Astrocyte (in vitro differentiated cells and primary cell): ENCODE measurements at regions not wholly inside any gene's neighbourhood (a gene's known extent, or its start where the extent isn't known, plus 50 kb on each side); places are given as distances from the start of the nearest gene placed in this dataset.

ENCODE experiments used
- DNase-seq: peaks from one replicate; pipeline ENCODE4 v3.0.0-alpha.2; 2010; ENCODE audit warnings: low read depth
- FAIRE-seq: peaks from 2 replicates; lab custom pipeline; 2011; peaks lifted over from hg19 to GRCh38; lab: Jason Lieb, UNC
- H2AFZ ChIP-seq: 2 replicates; pipeline ENCODE4 v1.6.0; 2012; ENCODE audit warnings: low read depth, low read length, inconsistent platforms
- H3K27ac ChIP-seq: 2 replicates; pipeline ENCODE4 v1.5.1; 2011; ENCODE audit warnings: low read depth, low read length, inconsistent platforms
- H3K27me3 ChIP-seq: 2 replicates; pipeline ENCODE4 v1.6.0; 2011; ENCODE audit warnings: low read length, inconsistent platforms; ENCODE audit not compliant: insufficient read depth
- H3K36me3 ChIP-seq: 2 replicates; pipeline ENCODE4 v1.5.1; 2011; ENCODE audit warnings: low read length, inconsistent platforms; ENCODE audit not compliant: insufficient read depth
- H3K4me1 ChIP-seq: 2 replicates; pipeline ENCODE4 v1.5.1; 2011; ENCODE audit warnings: low read length, inconsistent platforms; ENCODE audit not compliant: insufficient read depth
- H3K4me2 ChIP-seq: 2 replicates; pipeline ENCODE4 v1.6.0; 2012; ENCODE audit warnings: low read length, inconsistent platforms
- H3K4me3 ChIP-seq: 2 replicates; pipeline ENCODE4 v1.5.1; 2011; ENCODE audit warnings: low read depth, mild to moderate bottlenecking, low read length, inconsistent platforms; ENCODE audit not compliant: insufficient read depth
- H3K79me2 ChIP-seq: 2 replicates; pipeline ENCODE4 v1.6.0; 2012; ENCODE audit warnings: mild to moderate bottlenecking, low read length, inconsistent platforms; ENCODE audit not compliant: insufficient read depth
- H3K9ac ChIP-seq: 2 replicates; pipeline ENCODE4 v1.6.0; 2012; ENCODE audit warnings: mild to moderate bottlenecking, low read length, inconsistent platforms
- H3K9me3 ChIP-seq: 2 replicates; pipeline ENCODE4 v1.5.1; 2012; ENCODE audit warnings: low read depth, mild to moderate bottlenecking, low read length, inconsistent platforms; ENCODE audit not compliant: insufficient read depth
- H4K20me1 ChIP-seq: 2 replicates; pipeline ENCODE4 v1.6.0; 2012; ENCODE audit warnings: low read length, inconsistent platforms; ENCODE audit not compliant: insufficient read depth
- H3K27ac Mint-ChIP-seq: one replicate; pipeline ENCODE4 v1.8.0; 2021; ENCODE audit warnings: mild to moderate bottlenecking, mixed read lengths; ENCODE audit not compliant: unreplicated experiment
- H3K27me3 Mint-ChIP-seq: one replicate; pipeline ENCODE4 v1.8.0; 2021; ENCODE audit warnings: low read depth, mixed read lengths; ENCODE audit not compliant: unreplicated experiment
- H3K36me3 Mint-ChIP-seq: one replicate; pipeline ENCODE4 v1.8.0; 2021; ENCODE audit warnings: low read depth, mixed read lengths; ENCODE audit not compliant: unreplicated experiment
- H3K4me1 Mint-ChIP-seq: one replicate; pipeline ENCODE4 v1.8.0; 2021; ENCODE audit warnings: low read depth, mixed read lengths; ENCODE audit not compliant: unreplicated experiment
- H3K4me3 Mint-ChIP-seq: one replicate; pipeline ENCODE4 v1.8.0; 2021; ENCODE audit warnings: mild to moderate bottlenecking, moderate library complexity, mixed read lengths; ENCODE audit not compliant: unreplicated experiment
- H3K9me3 Mint-ChIP-seq: one replicate; pipeline ENCODE4 v1.8.0; 2021; ENCODE audit warnings: mild to moderate bottlenecking, mixed read lengths; ENCODE audit not compliant: unreplicated experiment
- EZH2 ChIP-seq: IDR thresholded peaks from 2 replicates; pipeline ENCODE4 v1.6.1; 2012; ENCODE audit warnings: mild to moderate bottlenecking, low read length, inconsistent platforms; ENCODE audit not compliant: insufficient read depth
- TF ChIP-seq, protein P1 (sequence below): IDR thresholded peaks from 2 replicates; pipeline ENCODE4 v1.5.1; 2011; ENCODE audit warnings: low read depth, mild to moderate bottlenecking, inconsistent platforms, low read length, moderate library complexity; ENCODE audit not compliant: insufficient read depth

DNA sequence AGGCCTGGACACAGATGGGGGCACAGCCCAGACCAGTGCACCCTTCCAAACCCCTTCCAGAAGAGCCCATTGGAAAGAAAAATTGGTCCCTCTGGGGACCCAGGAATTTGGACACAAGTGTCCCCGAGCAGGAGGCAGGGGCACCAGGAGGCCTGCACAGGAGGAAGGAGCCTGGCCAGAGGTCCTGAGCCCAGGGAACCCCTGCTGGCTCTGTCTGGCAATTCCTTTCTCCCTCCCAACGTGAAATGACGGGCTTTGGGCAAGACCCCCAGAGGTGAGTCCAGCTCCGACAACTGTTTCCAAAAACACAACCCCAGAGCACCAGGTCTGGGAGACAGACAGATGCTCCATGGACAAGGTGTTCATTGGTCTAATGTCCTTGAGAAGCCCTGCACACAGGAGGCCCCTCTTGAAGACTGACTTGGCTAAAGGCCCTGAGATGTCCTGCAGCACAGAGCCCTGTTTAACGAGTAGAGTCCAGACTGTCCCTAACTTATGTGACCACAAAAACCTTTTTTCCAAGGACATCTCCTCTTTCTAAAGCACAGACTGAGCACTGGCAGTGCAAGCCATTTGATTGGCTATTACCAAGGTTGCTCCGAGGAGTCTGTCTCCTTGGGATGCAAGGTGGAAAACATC, 150.7 kb downstream of the OAT start:
- peaks cover 2% of the 10 kb centered on the region for H3K4me1 Mint-ChIP-seq
- H3K79me2 ChIP-seq, result no peaks in the 10 kb centered on the region
- peaks cover 12% of the 10 kb centered on the region for H3K9me3 Mint-ChIP-seq
- no peaks in the 10 kb centered on the region for H3K36me3 ChIP-seq
- no peak overlapping the region for H3K27ac ChIP-seq
- peaks cover 3% of the 10 kb centered on the region for H3K36me3 Mint-ChIP-seq
- peaks cover 3% of the 10 kb centered on the region for H3K4me1 ChIP-seq
- H3K27me3 Mint-ChIP-seq, result peaks cover 68% of the 10 kb centered on the region
- no peak for TF ChIP-seq EZH2
- TF ChIP-seq, protein P1, sequence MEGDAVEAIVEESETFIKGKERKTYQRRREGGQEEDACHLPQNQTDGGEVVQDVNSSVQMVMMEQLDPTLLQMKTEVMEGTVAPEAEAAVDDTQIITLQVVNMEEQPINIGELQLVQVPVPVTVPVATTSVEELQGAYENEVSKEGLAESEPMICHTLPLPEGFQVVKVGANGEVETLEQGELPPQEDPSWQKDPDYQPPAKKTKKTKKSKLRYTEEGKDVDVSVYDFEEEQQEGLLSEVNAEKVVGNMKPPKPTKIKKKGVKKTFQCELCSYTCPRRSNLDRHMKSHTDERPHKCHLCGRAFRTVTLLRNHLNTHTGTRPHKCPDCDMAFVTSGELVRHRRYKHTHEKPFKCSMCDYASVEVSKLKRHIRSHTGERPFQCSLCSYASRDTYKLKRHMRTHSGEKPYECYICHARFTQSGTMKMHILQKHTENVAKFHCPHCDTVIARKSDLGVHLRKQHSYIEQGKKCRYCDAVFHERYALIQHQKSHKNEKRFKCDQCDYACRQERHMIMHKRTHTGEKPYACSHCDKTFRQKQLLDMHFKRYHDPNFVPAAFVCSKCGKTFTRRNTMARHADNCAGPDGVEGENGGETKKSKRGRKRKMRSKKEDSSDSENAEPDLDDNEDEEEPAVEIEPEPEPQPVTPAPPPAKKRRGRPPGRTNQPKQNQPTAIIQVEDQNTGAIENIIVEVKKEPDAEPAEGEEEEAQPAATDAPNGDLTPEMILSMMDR, result no peak
- no peak overlapping the region for H3K9ac ChIP-seq
- no peaks in the 10 kb centered on the region for H4K20me1 ChIP-seq
- no peak overlapping the region for H3K4me3 Mint-ChIP-seq
- peaks cover 9% of the 10 kb centered on the region for H3K9me3 ChIP-seq
- H3K27me3 ChIP-seq, result peaks cover 4% of the 10 kb centered on the region
- no peak overlapping the region for H3K27ac Mint-ChIP-seq
- no peak overlapping the region for H3K4me3 ChIP-seq
- no peak for DNase-seq
- no peak overlapping the region for H2AFZ ChIP-seq
- H3K4me2 ChIP-seq, result no peak overlapping the region
- FAIRE-seq, result no peak

DNA sequence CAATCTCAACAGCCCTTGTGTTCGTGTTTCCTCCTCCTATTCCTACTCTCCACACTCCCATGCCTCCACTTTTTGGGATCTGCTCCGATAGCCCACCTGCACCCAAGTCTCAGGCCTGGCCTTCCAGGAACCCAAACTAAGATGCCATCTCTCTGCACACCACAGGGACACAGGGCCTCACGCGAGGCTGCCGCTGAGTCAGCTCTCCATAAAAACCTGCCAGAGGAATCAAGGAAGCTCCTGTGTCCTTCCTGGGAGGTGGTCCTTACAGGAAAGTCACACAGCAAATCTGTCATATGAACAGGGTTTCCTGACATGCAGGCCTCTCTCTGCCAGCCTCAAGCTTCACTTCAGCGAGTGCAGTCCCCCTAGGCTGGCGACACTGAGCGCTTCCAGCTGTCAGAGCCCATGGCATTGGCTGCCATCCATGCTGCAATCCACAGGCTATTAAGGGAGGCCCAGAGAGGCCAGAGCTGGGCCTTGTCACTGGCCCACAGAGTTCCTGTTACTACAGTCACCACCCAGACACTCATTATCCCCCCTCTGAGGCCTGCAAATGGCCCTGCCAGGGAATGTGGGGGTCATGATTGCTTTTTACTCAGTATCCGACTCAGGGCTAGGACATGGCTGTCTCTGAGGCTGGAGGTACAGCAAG, 151.4 kb downstream of the OAT start:
- H3K79me2 ChIP-seq, result no peaks in the 10 kb centered on the region
- H3K36me3 Mint-ChIP-seq, result peaks cover 3% of the 10 kb centered on the region
- H4K20me1 ChIP-seq, result no peaks in the 10 kb centered on the region
- DNase-seq, result peak; percentile 18
- H3K9me3 Mint-ChIP-seq, result peaks cover 9% of the 10 kb centered on the region
- no peaks in the 10 kb centered on the region for H3K36me3 ChIP-seq
- H3K9ac ChIP-seq, result no peak overlapping the region
- H3K27me3 Mint-ChIP-seq, result peaks cover 71% of the 10 kb centered on the region
- H2AFZ ChIP-seq, result no peak overlapping the region
- FAIRE-seq, result no peak
- no peak overlapping the region for H3K27ac ChIP-seq
- peaks cover 3% of the 10 kb centered on the region for H3K4me1 ChIP-seq
- no peak overlapping the region for H3K4me2 ChIP-seq
- TF ChIP-seq, protein P1, result no peak
- no peak for TF ChIP-seq EZH2
- H3K27ac Mint-ChIP-seq, result no peak overlapping the region
- no peak overlapping the region for H3K4me3 ChIP-seq
- H3K4me3 Mint-ChIP-seq, result no peak overlapping the region
- peaks cover 3% of the 10 kb centered on the region for H3K9me3 ChIP-seq
- peaks cover 4% of the 10 kb centered on the region for H3K27me3 ChIP-seq
- H3K4me1 Mint-ChIP-seq, result peaks cover 2% of the 10 kb centered on the region
